ENCODE measurements at regions not wholly inside any gene's neighbourhood (a gene's known extent, or its start where the extent isn't known, plus 50 kb on each side); places are given as distances from the start of the nearest gene placed in this dataset.

GRCh38 chr16:65213866-65214595, 92.2 kb upstream of the CDH11 start:
- DNase-seq (ENCODE audit: low read depth in 3 of 3, low spot score in 1 of 3): no peak

- no peak for DNase-seq (ENCODE audit: low read depth in 3 of 3, low spot score in 1 of 3)
Observed at GRCh38 chr16:65212791-65213190, 90.9 kb upstream of the CDH11 start.

GRCh38 chr16:65212240-65212639, 90.4 kb upstream of the CDH11 start:
- DNase-seq (ENCODE audit: low read depth in 3 of 3, low spot score in 1 of 3): no peak

GRCh38 chr16:65202461-65202860, 80.6 kb upstream of the CDH11 start:
- DNase-seq (ENCODE audit: low read depth in 3 of 3, low spot score in 1 of 3): no peak

GRCh38 chr16:65201511-65201910, 79.6 kb upstream of the CDH11 start:
- DNase-seq (ENCODE audit: low read depth in 3 of 3, low spot score in 1 of 3): no peak

GRCh38 chr16:65200857-65201256, 79.0 kb upstream of the CDH11 start:
- DNase-seq (ENCODE audit: low read depth in 3 of 3, low spot score in 1 of 3): no peak

- no peak for DNase-seq (ENCODE audit: low read depth in 3 of 3, low spot score in 1 of 3)
Observed at GRCh38 chr16:65200156-65200773, 78.4 kb upstream of the CDH11 start.

- DNase-seq (ENCODE audit: low read depth in 3 of 3, low spot score in 1 of 3): no peak
Observed at GRCh38 chr16:65196420-65197075, 74.7 kb upstream of the CDH11 start.

- no peak for DNase-seq (ENCODE audit: low read depth in 3 of 3, low spot score in 1 of 3)
Observed at GRCh38 chr16:65195998-65196397, 74.1 kb upstream of the CDH11 start.

GRCh38 chr16:65185241-65185778, 63.4 kb upstream of the CDH11 start:
- DNase-seq (ENCODE audit: low read depth in 3 of 3, low spot score in 1 of 3): no peak

GRCh38 chr16:65181071-65181561, 59.3 kb upstream of the CDH11 start:
- no peak for DNase-seq (ENCODE audit: low read depth in 3 of 3, low spot score in 1 of 3)

- no peak for DNase-seq (ENCODE audit: low read depth in 3 of 3, low spot score in 1 of 3)
Observed at GRCh38 chr16:65178151-65178550, 56.3 kb upstream of the CDH11 start.

GRCh38 chr16:65176603-65177002, 54.7 kb upstream of the CDH11 start:
- no peak for DNase-seq (ENCODE audit: low read depth in 3 of 3, low spot score in 1 of 3)

GRCh38 chr16:65172356-65172755, 50.5 kb upstream of the CDH11 start:
- DNase-seq (ENCODE audit: low read depth in 3 of 3, low spot score in 1 of 3): no peak
